GM18526 (cell line): ENCODE measurements at regions not wholly inside any gene's neighbourhood (a gene's known extent, or its start where the extent isn't known, plus 50 kb on each side); places are given as distances from the start of the nearest gene placed in this dataset.

Experiments used
- POLR2A ChIP-seq: IDR thresholded peaks from 3 replicates; pipeline ENCODE4 v1.6.1; 2011; ENCODE audit not compliant: insufficient read length; ENCODE audit errors: extremely low read depth

GRCh38 chr1:101482306-101482705 is 245.5 kb downstream of the S1PR1 start:
- TF ChIP-seq POLR2A = no peak

GRCh38 chr1:101483982-101484688 is 247.3 kb downstream of the S1PR1 start:
- TF ChIP-seq POLR2A = no peak

GRCh38 chr1:101484689-101485338 is 248.0 kb downstream of the S1PR1 start:
- TF ChIP-seq POLR2A = no peak

- TF ChIP-seq POLR2A = no peak
Measured at GRCh38 chr1:101485712-101486111, 248.9 kb downstream of the S1PR1 start.

GRCh38 chr1:101496109-101496508 is 259.3 kb downstream of the S1PR1 start:
- no peak for TF ChIP-seq POLR2A

- TF ChIP-seq POLR2A = no peak
Measured at GRCh38 chr1:101497881-101498559, 261.2 kb downstream of the S1PR1 start.

- no peak for TF ChIP-seq POLR2A
Measured at GRCh38 chr1:101506541-101507164, 269.8 kb downstream of the S1PR1 start.

GRCh38 chr1:101507547-101507971 is 270.7 kb downstream of the S1PR1 start:
- TF ChIP-seq POLR2A = no peak

GRCh38 chr1:101508913-101509312 is 272.1 kb downstream of the S1PR1 start:
- no peak for TF ChIP-seq POLR2A

GRCh38 chr1:101509370-101509769 is 272.6 kb downstream of the S1PR1 start:
- TF ChIP-seq POLR2A = no peak

GRCh38 chr1:101511202-101511891 is 274.5 kb downstream of the S1PR1 start:
- no peak for TF ChIP-seq POLR2A

- no peak for TF ChIP-seq POLR2A
Measured at GRCh38 chr1:101520302-101520701, 283.5 kb downstream of the S1PR1 start.

- no peak for TF ChIP-seq POLR2A
Measured at GRCh38 chr1:101522486-101522885, 285.7 kb downstream of the S1PR1 start.

GRCh38 chr1:101526813-101527212 is 290.0 kb downstream of the S1PR1 start:
- no peak for TF ChIP-seq POLR2A

GRCh38 chr1:101532377-101532776 is 295.6 kb downstream of the S1PR1 start:
- TF ChIP-seq POLR2A = no peak

GRCh38 chr1:101540161-101540560 is 303.3 kb downstream of the S1PR1 start:
- TF ChIP-seq POLR2A = no peak

- TF ChIP-seq POLR2A = no peak
Measured at GRCh38 chr1:101546885-101547284, 310.1 kb downstream of the S1PR1 start.
